ENCODE measurements at regions not wholly inside any gene's neighbourhood (a gene's known extent, or its start where the extent isn't known, plus 50 kb on each side); places are given as distances from the start of the nearest gene placed in this dataset.

DNA sequence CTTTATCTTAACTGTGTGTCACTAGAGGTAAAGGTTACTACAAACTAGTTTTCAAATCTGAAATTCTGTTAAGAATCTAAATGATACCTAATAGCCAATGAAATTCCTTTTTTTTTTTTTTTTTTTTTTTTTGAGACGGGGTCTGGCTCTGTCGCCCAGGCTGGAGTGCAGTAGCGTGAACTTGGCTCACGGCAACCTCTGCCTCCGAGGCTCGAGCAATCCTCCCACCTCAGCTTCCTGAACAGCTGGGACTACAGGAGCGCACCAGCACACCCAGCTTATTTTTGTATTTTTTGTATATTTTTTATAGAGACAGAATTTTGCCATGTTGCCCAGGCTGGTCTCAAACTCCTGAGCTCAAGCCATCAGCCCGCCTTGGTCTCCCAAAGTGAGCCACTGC, 160.3 kb upstream of the NEBL start:
- no peak for TF ChIP-seq EP300 (IDR thresholded peaks at IDR 0.05; ENCODE audit: borderline replicate concordance in 1 of 2, control insufficient read depth in 1 of 2, low read depth in 2 of 2, low read length in 2 of 2)
- TF ChIP-seq, protein P1, sequence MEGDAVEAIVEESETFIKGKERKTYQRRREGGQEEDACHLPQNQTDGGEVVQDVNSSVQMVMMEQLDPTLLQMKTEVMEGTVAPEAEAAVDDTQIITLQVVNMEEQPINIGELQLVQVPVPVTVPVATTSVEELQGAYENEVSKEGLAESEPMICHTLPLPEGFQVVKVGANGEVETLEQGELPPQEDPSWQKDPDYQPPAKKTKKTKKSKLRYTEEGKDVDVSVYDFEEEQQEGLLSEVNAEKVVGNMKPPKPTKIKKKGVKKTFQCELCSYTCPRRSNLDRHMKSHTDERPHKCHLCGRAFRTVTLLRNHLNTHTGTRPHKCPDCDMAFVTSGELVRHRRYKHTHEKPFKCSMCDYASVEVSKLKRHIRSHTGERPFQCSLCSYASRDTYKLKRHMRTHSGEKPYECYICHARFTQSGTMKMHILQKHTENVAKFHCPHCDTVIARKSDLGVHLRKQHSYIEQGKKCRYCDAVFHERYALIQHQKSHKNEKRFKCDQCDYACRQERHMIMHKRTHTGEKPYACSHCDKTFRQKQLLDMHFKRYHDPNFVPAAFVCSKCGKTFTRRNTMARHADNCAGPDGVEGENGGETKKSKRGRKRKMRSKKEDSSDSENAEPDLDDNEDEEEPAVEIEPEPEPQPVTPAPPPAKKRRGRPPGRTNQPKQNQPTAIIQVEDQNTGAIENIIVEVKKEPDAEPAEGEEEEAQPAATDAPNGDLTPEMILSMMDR (IDR thresholded peaks at IDR 0.05 in 2 of 3, conservative IDR thresholded peaks at IDR 0.05 in 1 of 3; ENCODE audit: control insufficient read depth in 2 of 3, extremely low read depth in 1 of 3, insufficient read depth in 1 of 3, low read depth in 3 of 3, low read length in 3 of 3), result no peak
- TF ChIP-seq RFX5 (IDR thresholded peaks at IDR 0.05; ENCODE audit: low read depth, low read length), result no peak
- no peak for TF ChIP-seq POLR2AphosphoS5 (IDR thresholded peaks at IDR 0.05; ENCODE audit: low read length)
- TF ChIP-seq, protein P2, sequence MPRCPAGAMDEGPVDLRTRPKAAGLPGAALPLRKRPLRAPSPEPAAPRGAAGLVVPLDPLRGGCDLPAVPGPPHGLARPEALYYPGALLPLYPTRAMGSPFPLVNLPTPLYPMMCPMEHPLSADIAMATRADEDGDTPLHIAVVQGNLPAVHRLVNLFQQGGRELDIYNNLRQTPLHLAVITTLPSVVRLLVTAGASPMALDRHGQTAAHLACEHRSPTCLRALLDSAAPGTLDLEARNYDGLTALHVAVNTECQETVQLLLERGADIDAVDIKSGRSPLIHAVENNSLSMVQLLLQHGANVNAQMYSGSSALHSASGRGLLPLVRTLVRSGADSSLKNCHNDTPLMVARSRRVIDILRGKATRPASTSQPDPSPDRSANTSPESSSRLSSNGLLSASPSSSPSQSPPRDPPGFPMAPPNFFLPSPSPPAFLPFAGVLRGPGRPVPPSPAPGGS (IDR thresholded peaks at IDR 0.05; ENCODE audit: borderline replicate concordance, insufficient read depth, low read depth, low read length, poor library complexity, severe bottlenecking), result no peak
- no peak for TF ChIP-seq JUND (IDR thresholded peaks at IDR 0.05; ENCODE audit: low read depth, low read length)
- no peak for TF ChIP-seq RELA (IDR thresholded peaks at IDR 0.05; ENCODE audit: borderline replicate concordance, partially characterized antibody)
- TF ChIP-seq ZBED1 (IDR thresholded peaks at IDR 0.05; ENCODE audit: borderline replicate concordance), result no peak
- TF ChIP-seq, protein P3, sequence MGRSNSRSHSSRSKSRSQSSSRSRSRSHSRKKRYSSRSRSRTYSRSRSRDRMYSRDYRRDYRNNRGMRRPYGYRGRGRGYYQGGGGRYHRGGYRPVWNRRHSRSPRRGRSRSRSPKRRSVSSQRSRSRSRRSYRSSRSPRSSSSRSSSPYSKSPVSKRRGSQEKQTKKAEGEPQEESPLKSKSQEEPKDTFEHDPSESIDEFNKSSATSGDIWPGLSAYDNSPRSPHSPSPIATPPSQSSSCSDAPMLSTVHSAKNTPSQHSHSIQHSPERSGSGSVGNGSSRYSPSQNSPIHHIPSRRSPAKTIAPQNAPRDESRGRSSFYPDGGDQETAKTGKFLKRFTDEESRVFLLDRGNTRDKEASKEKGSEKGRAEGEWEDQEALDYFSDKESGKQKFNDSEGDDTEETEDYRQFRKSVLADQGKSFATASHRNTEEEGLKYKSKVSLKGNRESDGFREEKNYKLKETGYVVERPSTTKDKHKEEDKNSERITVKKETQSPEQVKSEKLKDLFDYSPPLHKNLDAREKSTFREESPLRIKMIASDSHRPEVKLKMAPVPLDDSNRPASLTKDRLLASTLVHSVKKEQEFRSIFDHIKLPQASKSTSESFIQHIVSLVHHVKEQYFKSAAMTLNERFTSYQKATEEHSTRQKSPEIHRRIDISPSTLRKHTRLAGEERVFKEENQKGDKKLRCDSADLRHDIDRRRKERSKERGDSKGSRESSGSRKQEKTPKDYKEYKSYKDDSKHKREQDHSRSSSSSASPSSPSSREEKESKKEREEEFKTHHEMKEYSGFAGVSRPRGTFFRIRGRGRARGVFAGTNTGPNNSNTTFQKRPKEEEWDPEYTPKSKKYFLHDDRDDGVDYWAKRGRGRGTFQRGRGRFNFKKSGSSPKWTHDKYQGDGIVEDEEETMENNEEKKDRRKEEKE (IDR thresholded peaks at IDR 0.05), result no peak
- TF ChIP-seq YY1 (IDR thresholded peaks at IDR 0.05; ENCODE audit: low read depth, low read length), result no peak
- TF ChIP-seq ZNF274 (IDR thresholded peaks at IDR 0.05; ENCODE audit: insufficient read depth, insufficient read length), result no peak
